ENCODE measurements at regions not wholly inside any gene's neighbourhood (a gene's known extent, or its start where the extent isn't known, plus 50 kb on each side); places are given as distances from the start of the nearest gene placed in this dataset.

DNA sequence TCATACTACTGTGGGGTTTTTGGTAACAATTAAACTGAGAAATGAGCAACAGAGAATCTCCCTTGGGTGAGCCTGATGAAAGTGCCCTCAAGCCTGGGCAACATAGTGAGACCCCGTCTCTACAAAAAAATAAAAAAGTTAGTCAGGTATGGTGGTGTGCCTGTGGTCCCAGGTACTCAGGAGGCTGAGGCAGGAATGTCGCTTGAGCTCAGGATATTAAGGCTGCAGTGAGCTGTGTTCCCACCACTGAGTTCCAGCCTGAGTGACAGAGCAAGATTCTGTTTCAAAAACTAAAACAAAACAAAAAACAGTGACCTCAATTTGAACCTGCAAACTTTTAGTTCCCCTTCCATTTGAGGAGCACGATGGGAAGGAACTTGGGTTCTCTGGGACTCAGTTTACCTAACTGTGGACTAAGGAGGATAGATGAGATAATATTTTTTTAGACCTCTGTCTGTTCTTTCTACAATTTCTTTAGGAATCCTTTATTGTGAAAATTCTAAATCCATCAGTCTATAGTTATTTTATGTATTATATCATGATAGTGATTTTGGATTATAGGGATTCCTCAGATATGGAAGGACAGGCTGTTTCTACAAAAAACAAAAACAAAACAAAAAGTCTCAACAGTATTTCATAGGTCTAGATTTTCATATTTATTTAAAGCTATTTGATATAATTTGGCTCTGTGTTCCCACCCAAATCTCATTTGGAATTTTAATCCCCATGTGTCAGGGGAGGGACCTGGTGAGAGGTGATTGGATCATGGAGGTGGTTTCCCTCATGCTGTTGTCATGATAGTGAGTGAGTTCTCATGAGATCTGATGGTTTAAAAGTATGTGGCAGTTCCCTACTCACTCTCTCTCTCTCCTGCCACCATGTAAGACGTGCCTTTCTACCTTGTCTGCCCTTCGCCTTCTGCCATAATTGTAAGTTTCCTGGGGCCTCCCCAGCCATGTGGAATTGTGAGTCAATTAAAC lies 178.6 kb downstream of the MYCN start:
- WGBS, 2 donors (ENCODE audit: low coverage in 1 of 2) = 86 to 90% methylated on average over 4 to 5 of the region's 5 CpGs
- Histone ChIP-seq H3K27me3 (no peaks in the 10 kb centered on the region), H3K4me1 (no peaks in the 10 kb centered on the region), H3K27ac (no peak overlapping the region), H3K4me3 (no peak overlapping the region), H3K9me3 (peaks cover 0 to 4% (median 0%) of the 10 kb centered on the region in 3 donors), H3K36me3 (no peaks in the 10 kb centered on the region)
- no peak for ATAC-seq
- TF ChIP-seq POLR2A (IDR thresholded peaks at IDR 0.05) (no peak), POLR2AphosphoS5 (IDR thresholded peaks at IDR 0.05) (no peak), EP300 (IDR thresholded peaks at IDR 0.05) (no peak)
- TF ChIP-seq, protein P1, sequence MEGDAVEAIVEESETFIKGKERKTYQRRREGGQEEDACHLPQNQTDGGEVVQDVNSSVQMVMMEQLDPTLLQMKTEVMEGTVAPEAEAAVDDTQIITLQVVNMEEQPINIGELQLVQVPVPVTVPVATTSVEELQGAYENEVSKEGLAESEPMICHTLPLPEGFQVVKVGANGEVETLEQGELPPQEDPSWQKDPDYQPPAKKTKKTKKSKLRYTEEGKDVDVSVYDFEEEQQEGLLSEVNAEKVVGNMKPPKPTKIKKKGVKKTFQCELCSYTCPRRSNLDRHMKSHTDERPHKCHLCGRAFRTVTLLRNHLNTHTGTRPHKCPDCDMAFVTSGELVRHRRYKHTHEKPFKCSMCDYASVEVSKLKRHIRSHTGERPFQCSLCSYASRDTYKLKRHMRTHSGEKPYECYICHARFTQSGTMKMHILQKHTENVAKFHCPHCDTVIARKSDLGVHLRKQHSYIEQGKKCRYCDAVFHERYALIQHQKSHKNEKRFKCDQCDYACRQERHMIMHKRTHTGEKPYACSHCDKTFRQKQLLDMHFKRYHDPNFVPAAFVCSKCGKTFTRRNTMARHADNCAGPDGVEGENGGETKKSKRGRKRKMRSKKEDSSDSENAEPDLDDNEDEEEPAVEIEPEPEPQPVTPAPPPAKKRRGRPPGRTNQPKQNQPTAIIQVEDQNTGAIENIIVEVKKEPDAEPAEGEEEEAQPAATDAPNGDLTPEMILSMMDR (IDR thresholded peaks at IDR 0.05) = no peak

DNA sequence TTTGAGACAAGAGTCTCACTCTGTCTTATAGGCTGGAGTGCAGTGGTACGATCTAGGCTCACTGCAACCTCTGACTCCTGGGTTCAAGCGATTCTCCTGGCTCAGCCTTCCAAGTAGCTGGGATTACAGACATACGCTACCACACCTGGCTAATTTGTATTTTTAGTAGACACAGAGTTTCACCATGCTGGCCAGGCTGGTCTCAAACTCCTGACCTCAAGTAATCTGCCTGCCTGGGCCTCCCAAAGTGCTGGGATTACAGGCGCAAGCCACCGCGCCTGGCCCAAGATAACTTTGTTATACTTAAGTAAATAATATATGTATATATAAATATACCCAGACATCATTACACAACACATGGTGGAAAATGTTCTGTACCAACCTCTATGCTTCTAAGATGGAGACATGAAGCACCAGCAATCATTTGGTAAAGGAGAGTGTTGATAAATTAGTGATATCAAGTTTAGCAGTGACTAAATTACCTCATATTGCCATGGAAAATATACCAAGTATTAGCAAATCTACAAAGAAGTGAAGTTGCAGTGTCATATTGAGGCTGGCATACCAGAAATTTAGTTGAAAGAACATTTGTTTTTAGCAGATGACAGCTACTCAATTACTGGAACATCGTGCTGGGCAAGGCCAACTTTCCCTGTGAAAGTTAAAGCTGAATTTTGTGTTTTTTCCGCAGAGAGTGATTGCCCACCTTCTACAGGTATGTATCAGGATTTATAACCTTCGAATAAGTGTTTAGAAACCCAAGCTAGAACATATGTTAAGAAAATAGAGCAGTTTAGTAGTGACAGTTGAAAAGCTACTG lies 177.7 kb downstream of the MYCN start:
- no peak overlapping the region for H3K4me3 ChIP-seq
- no peaks in the 10 kb centered on the region for H3K27me3 ChIP-seq
- H3K4me1 ChIP-seq = no peaks in the 10 kb centered on the region
- peaks cover 0 to 4% (median 0%) of the 10 kb centered on the region in 3 donors for H3K9me3 ChIP-seq
- H3K36me3 ChIP-seq = no peaks in the 10 kb centered on the region
- TF ChIP-seq POLR2AphosphoS5 (IDR thresholded peaks at IDR 0.05) = no peak
- TF ChIP-seq, protein P1 (IDR thresholded peaks at IDR 0.05) = no peak
- TF ChIP-seq EP300 (IDR thresholded peaks at IDR 0.05) = no peak
- no peak for TF ChIP-seq POLR2A (IDR thresholded peaks at IDR 0.05)
- 80 to 100% methylated on average over 3 to 6 of the region's 9 CpGs for WGBS, 2 donors (ENCODE audit: low coverage in 1 of 2)
- no peak for ATAC-seq
- no peak overlapping the region for H3K27ac ChIP-seq

DNA sequence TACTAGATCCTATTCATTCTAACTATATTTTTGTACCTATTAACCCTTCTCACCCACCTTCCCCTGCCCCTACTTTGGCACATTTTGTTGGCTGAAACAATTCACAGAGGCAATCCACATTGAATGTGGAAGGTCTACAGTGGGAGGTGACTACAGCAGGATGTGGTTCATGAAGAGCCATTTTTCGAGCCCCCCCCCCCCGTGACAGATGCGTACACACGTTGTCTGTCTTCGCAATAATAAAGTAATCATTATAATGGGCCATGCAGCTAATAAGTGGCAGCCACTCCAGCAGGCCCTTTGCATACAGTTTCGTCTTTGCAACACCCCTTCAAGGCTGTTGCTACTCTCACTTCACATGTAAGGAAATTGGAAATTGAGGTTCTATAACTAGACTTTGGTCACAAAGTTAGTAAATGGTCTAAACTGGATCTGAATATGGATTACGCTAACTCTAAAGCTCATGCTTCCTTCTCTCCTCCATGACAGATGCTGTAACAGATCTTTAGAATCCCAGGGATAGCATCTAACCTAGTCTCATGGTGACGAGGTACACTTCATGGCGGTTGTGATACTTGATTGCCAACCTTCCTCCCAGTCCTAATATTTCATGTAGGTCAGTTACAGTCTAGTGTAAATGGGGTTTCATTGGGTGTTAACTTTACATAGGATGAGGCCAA lies 176.8 kb downstream of the MYCN start:
- Histone ChIP-seq H3K4me3 (no peak overlapping the region), H3K27ac (no peak overlapping the region), H3K27me3 (no peaks in the 10 kb centered on the region), H3K36me3 (no peaks in the 10 kb centered on the region), H3K4me1 (no peaks in the 10 kb centered on the region), H3K9me3 (peaks cover 0 to 4% (median 0%) of the 10 kb centered on the region in 3 donors)
- TF ChIP-seq POLR2A (IDR thresholded peaks at IDR 0.05) (no peak), EP300 (IDR thresholded peaks at IDR 0.05) (no peak), POLR2AphosphoS5 (IDR thresholded peaks at IDR 0.05) (no peak)
- TF ChIP-seq, protein P1 (IDR thresholded peaks at IDR 0.05) = no peak
- no peak for ATAC-seq
- WGBS, 2 donors (ENCODE audit: low coverage in 1 of 2) = 86 to 87% methylated on average over 4 to 9 of the region's 9 CpGs

DNA sequence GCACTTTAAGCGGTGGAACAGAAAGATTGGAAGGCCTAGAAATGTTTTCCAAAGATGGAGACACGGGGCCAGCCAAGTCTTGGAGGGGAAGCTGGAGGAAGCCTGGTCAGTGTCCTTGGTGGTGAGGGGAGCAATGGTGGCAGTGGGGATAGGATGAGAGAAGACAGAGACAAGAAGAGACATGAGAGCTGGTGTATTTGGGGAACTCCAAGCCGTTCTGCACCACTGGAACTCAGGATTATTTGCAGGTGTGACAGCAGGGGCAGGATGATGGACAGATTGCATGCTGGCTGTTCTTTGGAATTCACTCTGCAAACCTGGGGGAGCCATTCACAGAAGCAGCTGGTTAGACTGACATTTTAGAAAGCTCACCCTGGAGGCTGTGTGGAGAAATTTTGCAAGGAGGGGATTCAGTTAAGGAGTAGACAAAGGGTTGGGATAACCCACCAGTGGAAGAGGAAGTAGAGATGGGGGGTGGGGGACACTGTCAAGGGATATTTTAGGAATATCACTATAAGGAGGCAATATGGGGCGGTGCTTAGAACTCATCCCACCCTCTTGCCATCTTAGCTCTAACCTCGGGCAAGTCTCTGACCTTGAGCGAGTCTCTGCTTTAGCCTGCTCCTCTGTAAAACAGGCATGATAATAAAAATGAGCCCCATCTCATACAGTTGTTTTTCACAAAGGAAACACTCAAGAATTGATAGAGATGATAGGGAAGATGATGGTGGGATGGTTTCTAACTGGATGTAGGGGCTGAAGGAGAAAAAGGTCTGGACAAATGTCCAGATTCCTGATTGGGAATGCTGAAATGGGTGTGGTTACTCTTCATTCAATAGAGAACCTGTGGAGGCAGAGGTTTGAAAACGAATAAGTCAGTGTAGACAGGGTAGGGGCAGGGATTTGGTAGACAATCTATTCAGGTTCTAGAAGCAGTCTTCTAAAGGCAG lies 175.8 kb downstream of the MYCN start:
- TF ChIP-seq POLR2AphosphoS5 (IDR thresholded peaks at IDR 0.05) (no peak), EP300 (IDR thresholded peaks at IDR 0.05) (no peak), POLR2A (IDR thresholded peaks at IDR 0.05) (no peak)
- TF ChIP-seq, protein P1 (IDR thresholded peaks at IDR 0.05) = no peak

More for the DNA sequence above, 175.8 kb downstream of the MYCN start:
- no peak overlapping the region for H3K27ac ChIP-seq
- H3K36me3 ChIP-seq = no peaks in the 10 kb centered on the region
- H3K27me3 ChIP-seq = no peaks in the 10 kb centered on the region
- no peak overlapping the region for H3K4me3 ChIP-seq
- 83 to 87% methylated on average over 7 of the region's 7 CpGs for WGBS, 2 donors (ENCODE audit: low coverage in 1 of 2)
- H3K9me3 ChIP-seq = peaks cover 0 to 2% (median 0%) of the 10 kb centered on the region in 3 donors
- no peak for ATAC-seq
- H3K4me1 ChIP-seq = no peaks in the 10 kb centered on the region

All from gastroesophageal sphincter (tissue), 4 donors.